ENCODE measurements at regions not wholly inside any gene's neighbourhood (a gene's known extent, or its start where the extent isn't known, plus 50 kb on each side); places are given as distances from the start of the nearest gene placed in this dataset.

DNA sequence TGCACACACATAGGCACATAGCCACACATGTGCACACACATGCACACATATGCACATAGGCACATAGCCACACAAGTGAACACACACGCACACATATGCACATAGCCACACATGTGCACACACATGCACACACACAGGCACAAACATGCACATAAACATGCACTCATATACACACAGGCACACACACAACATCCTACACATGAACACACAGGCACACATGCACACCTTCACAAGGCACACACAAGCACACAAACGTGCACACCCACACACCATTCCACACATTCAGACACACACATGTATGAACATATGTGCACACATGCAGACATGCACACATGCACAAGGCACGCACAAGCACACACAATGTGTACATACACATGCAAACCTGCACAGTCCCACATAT lies 484.7 kb downstream of the IRX1 start:
- 97% methylated on average over 3 of the region's 3 CpGs for WGBS
- Histone ChIP-seq H3K36me3 (no peaks in the 10 kb centered on the region), H3K27ac (replicated peaks in 1 of 4) (no peak overlapping the region), H3K4me1 (no peaks in the 10 kb centered on the region), H3K9me3 (no peaks in the 10 kb centered on the region), H3K27me3 (no peaks in the 10 kb centered on the region), H3K4me3 (no peak overlapping the region)
- intact Hi-C loops (cut with DNase I) = no loop called here
- peak; percentile 60 for DNase-seq (ENCODE audit: extremely low spot score)
- TF ChIP-seq, protein P1, sequence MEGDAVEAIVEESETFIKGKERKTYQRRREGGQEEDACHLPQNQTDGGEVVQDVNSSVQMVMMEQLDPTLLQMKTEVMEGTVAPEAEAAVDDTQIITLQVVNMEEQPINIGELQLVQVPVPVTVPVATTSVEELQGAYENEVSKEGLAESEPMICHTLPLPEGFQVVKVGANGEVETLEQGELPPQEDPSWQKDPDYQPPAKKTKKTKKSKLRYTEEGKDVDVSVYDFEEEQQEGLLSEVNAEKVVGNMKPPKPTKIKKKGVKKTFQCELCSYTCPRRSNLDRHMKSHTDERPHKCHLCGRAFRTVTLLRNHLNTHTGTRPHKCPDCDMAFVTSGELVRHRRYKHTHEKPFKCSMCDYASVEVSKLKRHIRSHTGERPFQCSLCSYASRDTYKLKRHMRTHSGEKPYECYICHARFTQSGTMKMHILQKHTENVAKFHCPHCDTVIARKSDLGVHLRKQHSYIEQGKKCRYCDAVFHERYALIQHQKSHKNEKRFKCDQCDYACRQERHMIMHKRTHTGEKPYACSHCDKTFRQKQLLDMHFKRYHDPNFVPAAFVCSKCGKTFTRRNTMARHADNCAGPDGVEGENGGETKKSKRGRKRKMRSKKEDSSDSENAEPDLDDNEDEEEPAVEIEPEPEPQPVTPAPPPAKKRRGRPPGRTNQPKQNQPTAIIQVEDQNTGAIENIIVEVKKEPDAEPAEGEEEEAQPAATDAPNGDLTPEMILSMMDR (IDR thresholded peaks at IDR 0.05) = no peak
- TF ChIP-seq POLR2AphosphoS5 (IDR thresholded peaks at IDR 0.05) (no peak), POLR2A (IDR thresholded peaks at IDR 0.05; ENCODE audit: low read depth) (no peak), EP300 (IDR thresholded peaks at IDR 0.05) (no peak)

DNA sequence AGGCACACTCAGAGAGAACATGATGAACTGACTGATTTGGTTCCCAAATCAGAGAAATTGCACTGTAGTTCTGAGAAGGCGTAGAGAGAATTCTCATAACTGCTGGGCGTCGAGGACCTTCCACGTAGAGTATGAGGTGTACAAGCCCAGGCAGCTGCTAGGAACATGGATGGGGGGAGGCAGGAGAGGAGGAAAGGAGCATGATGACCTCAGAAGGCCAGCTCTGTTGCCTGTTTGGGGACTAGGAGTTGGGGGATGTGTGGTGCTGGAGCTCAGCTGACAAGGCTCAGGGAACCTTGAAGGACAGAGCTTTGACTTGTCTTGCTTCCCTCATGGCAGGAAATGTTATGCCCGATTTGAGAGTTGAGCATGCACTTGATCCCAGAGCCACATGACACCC lies 485.4 kb downstream of the IRX1 start:
- H3K4me1 ChIP-seq = no peaks in the 10 kb centered on the region
- no peaks in the 10 kb centered on the region for H3K36me3 ChIP-seq
- no peak overlapping the region for H3K4me3 ChIP-seq
- H3K27me3 ChIP-seq = no peaks in the 10 kb centered on the region
- no peaks in the 10 kb centered on the region for H3K9me3 ChIP-seq
- peak; percentile 5 for DNase-seq (ENCODE audit: extremely low spot score)
- intact Hi-C loops (cut with DNase I) = no loop called here
- TF ChIP-seq, protein P1 (IDR thresholded peaks at IDR 0.05) = no peak
- no peak for TF ChIP-seq POLR2AphosphoS5 (IDR thresholded peaks at IDR 0.05)
- 92% methylated on average over 5 of the region's 5 CpGs for WGBS
- H3K27ac ChIP-seq (replicated peaks in 1 of 4) = no peak overlapping the region

DNA sequence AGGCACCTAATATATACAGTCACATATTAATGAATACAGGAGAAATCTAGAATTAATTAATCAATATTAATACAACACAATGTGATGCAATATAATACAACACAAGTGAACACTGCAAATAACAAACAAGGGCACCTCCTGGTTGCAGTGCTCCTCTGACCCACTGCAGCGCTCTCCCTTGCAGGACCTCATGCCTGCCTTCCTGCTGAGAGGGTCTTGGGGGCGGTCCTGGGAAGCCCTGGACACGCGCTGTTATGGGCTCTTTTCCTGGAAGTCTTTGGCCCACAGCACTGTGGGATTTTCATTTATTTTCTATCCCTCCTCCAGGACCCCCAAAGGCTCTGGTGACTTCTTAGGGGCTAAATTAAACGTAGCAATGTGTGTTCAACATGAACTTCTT lies 485.8 kb downstream of the IRX1 start:
- intact Hi-C loops (cut with DNase I) = no loop called here
- Histone ChIP-seq H3K27me3 (no peaks in the 10 kb centered on the region), H3K27ac (replicated peaks in 1 of 4) (no peak overlapping the region), H3K36me3 (no peaks in the 10 kb centered on the region), H3K4me3 (no peak overlapping the region), H3K4me1 (no peaks in the 10 kb centered on the region), H3K9me3 (no peaks in the 10 kb centered on the region)
- TF ChIP-seq, protein P1 (IDR thresholded peaks at IDR 0.05) = no peak
- TF ChIP-seq EP300 (IDR thresholded peaks at IDR 0.05) (no peak), POLR2AphosphoS5 (IDR thresholded peaks at IDR 0.05) (no peak), POLR2A (IDR thresholded peaks at IDR 0.05; ENCODE audit: low read depth) (no peak)
- peak; percentile 72 for DNase-seq (ENCODE audit: extremely low spot score)
- 82% methylated on average over 5 of the region's 5 CpGs for WGBS

DNA sequence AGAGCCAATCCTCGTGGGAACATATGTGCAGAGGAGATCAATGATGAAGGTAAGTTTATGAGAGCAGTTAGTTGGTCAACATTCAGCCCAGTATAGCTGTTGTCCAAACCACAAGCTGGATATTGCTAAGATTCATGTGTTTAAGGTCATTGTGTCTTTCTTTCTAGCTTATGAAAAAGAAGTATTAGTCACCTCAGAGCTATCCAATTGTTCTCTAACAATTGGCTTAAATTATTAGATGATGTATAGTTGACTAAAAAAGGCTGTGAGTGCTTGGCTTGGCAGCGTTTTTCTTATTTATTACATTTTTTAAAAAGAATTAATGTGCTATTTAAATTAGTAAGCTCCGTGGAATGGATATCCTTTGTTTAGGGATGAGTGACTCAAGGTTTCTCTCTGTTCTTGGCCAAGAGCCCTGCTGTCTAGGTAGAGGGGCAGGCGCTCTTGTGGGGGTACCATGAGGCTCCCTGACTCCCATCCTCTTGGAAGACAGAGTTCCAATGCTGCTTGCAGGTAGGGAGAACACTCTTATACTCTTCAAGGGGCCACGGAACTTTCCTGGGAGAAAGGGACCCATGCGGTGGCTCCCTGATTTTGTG lies 487.4 kb downstream of the IRX1 start:
- no peaks in the 10 kb centered on the region for H3K9me3 ChIP-seq
- no peak for DNase-seq (ENCODE audit: extremely low spot score)
- no peak overlapping the region for H3K4me3 ChIP-seq
- no peak for TF ChIP-seq EP300 (IDR thresholded peaks at IDR 0.05)
- TF ChIP-seq POLR2A (IDR thresholded peaks at IDR 0.05; ENCODE audit: low read depth) = no peak
- no peak for TF ChIP-seq POLR2AphosphoS5 (IDR thresholded peaks at IDR 0.05)
- TF ChIP-seq, protein P1 (IDR thresholded peaks at IDR 0.05) = no peak
- no peaks in the 10 kb centered on the region for H3K27me3 ChIP-seq
- WGBS = 62% methylated on average over 6 of the region's 6 CpGs
- intact Hi-C loops (cut with DNase I) = no loop called here
- H3K4me1 ChIP-seq = no peaks in the 10 kb centered on the region
- no peaks in the 10 kb centered on the region for H3K36me3 ChIP-seq
- H3K27ac ChIP-seq (replicated peaks in 1 of 4) = no peak overlapping the region
